ENCODE measurements at regions not wholly inside any gene's neighbourhood (a gene's known extent, or its start where the extent isn't known, plus 50 kb on each side); places are given as distances from the start of the nearest gene placed in this dataset.
A peak's percentile ranks its signal among the peaks of the same experiment; 100 is the strongest.
"Not testable (repeated sequence)": the region's sequence is repeated elsewhere in the genome, so short reads cannot be mapped to it uniquely, and the experiment has no call there.

DNA sequence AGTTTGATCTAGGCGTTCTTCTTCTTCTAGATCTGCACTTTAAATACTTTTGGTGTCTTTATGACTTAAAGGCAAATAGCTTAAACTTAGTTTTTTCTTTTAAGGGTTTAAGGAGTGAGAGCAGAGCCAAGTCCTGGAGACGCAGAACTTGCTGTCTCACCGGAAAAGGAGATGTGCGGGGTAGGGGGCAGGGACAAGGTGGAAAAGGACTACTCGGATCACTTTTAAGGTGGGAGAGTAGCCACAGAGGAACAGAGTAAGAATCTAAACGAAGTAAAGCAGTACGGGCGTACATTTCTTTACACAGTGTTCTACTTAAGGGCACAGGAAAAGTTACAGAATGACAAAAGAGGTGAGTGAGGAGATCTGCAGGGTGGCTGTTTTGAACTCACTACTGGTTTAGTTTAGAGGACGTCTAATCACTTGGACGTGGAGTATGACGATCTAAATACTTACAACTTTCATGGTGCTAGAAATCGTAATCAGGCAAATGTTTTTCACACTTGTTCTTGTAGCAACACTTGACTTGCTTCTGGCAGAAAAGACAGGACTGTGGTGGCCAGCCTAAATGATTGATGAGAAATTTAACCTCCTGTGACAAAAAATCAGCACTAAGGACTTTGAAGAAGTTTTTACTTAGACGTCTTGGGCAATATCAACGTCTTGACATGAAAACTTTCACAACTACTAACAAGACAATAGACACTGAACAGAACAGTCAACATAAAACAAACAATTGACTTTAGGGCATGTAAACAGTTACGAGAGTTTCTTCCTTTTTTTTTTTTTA, 127.0 kb downstream of the ART5 start:
- DNase-seq (ENCODE audit: low read depth, low spot score), result not testable (repeated sequence)

DNA sequence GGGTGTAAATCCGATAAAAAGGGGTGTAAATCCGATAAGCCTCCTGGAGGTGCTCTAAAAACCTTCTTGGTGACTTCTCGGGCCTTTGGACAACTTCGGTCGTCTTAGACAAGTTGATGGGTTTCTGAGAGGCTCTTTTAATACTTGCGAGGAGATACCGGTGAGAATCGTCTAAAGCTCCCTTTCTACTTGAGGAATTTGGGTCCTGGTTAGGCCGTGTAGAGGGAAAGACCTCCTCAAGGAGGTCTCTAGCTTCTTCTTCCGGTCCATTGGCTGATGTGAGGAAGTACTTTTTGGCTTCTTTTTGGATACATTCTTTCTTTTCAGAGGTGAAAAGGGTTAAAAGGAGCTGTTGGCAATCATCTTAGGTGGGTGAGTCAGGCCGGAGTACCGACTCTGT, 128.5 kb downstream of the ART5 start:
- not testable (repeated sequence) for DNase-seq (ENCODE audit: low read depth, low spot score)

DNA sequence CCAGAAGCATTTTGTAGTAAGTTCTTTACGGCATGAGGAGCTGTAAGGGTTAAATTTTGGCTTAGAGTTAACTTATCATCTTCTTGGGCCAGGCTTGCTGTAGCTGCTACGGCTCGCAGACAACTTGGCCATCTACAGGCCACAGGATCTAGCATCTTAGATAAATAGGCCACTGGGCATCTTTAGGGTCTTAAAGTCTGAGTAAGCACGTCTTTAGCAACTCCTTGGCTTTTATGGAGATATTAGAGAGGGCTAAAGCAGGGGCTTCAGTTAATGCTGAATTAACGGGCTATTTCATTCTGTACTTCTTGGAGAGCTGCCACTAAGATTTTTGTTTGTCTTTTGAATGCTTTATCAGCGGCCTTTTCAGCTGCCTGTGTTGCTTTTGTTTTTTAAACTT, 129.0 kb downstream of the ART5 start:
- DNase-seq (ENCODE audit: low read depth, low spot score), result not testable (repeated sequence)

DNA sequence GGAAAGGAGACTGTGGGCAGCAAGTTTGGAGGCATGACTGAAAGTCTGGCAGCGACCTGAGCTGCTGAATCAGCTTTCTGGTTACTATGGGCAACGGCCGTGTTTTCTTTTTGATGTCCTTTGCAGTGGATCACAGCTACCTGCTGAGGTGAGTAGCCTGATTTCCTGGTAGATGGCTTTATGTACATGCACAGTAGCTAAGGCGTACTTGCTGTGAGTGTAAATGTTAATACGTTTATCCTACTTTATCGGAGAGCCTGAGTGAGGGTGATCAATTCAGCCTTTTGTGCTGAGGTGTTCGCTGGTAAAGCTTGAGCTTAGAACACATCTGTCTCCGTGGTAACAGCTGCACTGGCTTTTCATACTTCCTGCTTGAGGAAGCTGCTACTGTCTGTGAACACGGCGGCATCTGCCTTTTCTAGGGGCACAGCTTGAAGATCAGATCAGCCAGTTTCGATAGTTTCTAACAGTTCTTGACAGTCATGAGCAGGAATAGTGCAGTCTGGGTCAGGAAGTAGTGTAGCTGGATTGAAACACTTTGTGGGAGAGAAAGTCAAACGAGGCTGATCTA, 129.6 kb downstream of the ART5 start:
- not testable (repeated sequence) for DNase-seq (ENCODE audit: low read depth, low spot score)

DNA sequence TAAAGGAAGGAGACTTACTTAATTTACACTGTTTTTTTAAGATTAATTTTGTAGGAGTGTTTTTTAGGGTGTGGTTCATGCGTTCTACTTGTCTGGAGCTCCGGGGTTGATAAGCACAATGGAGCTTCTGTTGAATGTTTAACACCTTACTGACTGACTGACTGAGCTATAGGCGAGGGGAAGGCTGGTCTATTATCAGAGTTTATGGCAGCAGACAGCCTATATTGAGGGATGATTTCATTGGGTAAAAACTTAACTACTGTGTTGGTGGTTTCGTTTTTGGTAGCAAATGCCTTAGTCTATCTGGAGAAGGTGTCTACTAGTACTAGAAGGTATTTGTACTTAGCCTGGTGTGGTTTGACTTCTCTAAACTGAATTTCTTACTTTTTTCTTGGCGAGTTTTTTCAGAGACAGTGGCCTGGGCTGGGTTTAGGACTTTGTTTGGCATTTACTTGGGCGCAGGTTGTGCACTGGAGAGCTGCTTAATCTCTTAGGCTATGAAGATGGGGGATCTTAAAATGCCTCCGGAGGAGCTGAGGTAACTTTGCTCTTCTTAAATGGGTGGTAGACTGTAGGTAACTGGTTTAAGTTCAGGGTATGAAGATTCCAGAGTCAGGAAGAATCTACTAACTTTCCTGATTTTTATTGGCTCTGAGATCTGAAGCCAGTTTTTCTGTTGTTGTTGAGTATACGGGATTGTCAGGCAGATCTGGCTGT, 130.2 kb downstream of the ART5 start:
- DNase-seq (ENCODE audit: low read depth, low spot score), result not testable (repeated sequence)

DNA sequence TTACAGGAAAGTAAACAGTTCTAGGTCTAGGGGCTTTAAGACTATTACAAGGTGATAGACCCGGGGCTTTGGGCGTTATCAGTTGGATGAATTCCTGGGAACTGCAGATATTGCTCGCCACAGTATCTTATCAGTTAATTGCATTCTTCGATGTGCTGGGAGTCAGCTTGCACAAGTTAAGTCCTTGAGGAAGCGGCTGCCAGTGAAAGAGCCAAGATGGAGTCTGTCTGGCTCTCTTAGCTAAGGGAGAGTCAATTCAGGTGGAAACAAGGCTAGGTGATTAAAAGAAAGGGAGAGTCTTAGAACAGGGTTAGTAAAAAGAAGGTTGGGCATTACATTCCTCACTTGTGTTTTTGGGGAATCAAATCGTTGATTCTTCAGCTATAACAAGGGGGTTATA, 130.6 kb upstream of the ZNF195 start:
- DNase-seq (ENCODE audit: low read depth, low spot score), result not testable (repeated sequence)

DNA sequence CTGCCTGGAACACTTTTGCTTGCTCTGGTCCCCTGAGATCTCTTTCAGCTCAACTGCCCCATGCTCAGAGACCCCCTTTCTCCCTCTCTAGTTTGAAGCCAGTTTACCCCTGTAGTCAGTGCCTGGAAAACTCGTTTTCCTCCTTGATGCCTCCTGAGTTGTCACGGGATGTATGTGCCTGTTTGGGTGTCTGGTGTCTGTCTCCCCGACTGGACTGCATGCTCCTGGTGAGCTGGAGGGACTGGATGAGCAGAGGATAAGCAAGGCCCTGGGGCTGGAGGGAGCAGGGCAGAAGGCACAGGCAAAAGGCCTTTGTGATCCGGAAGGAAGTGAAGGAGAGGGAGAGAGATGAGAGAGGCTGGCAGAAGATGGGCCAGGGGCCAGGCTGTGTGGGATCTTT, 120.3 kb upstream of the ZNF195 start:
- DNase-seq (ENCODE audit: low read depth, low spot score), result not testable (repeated sequence)

DNA sequence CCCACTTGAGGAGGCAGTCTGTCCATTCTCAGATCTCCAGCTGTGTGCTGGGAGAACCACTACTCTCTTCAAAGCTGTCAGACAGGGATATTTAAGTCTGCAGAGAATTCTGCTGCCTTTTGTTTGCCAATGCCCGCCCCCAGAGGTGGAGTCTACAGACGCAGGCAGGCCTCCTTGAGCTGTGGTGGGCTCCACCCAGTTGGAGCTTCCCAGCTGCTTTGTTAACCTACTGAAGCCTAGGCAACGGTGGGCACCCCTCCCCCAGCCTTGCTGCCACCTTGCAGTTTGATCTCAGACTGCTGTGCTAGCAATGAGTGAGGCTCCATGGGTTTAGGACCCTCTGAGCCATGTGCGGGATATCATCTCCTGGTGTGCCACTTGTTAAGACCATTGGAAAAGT, 119.4 kb upstream of the ZNF195 start:
- not testable (repeated sequence) for DNase-seq (ENCODE audit: low read depth, low spot score)

DNA sequence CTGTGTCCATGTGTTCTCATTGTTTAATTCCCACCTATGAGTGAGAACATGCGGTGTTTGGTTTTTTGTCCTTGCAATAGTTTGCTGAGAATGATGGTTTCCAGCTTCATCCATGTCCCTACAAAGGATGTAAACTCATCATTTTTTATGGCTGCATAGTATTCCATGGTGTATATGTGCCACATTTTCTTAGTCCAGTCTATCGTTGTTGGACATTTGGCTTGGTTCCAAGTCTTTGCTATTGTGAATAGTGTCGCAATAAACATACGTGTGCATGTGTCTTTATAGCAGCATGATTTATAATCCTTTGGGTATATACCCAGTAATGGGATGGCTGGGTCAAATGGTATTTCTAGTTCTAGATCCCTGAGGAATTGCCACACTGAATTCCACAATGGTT, 114.2 kb upstream of the ZNF195 start:
- DNase-seq (ENCODE audit: low read depth, low spot score), result not testable (repeated sequence)

DNA sequence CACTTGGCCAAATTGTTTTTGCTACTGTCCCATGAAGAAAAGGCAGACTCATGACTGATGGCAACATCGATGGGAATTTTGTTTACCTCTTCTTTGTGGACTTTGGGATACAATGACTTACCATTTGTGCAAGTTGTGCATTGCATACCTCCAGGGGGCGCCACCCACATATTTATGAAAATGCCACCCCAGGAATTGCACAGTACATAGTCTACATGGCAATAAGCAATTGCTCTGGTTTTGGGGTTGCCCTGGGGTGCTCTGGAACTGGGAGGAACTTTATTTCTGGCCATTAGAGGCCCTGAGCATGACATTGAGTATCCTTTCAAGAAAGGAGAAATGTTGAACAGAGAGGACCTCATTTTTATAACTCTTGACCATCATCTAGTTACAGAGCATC, 109.1 kb upstream of the ZNF195 start:
- not testable (repeated sequence) for DNase-seq (ENCODE audit: low read depth, low spot score)

DNA sequence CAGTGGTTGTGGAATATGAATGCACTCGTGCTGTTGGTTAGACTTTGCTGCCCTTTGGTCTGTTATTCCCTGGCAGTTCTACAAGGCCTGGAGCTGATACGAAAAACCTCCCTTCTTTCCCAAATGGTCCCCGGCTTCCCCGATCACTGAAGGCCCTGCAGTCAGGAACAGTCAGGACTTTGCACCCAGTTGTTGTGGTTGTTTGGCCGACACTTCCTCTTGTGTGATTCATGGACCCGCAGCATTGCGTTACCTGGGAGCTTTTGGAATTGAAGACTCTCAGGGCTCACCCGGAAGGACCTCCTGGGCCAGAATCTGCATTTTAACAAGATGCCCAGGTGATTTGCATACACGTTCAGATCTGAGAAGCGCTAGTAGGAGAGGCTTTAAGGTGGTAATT, 106.8 kb upstream of the ZNF195 start:
- DNase-seq (ENCODE audit: low read depth, low spot score), result peak; percentile 25

DNA sequence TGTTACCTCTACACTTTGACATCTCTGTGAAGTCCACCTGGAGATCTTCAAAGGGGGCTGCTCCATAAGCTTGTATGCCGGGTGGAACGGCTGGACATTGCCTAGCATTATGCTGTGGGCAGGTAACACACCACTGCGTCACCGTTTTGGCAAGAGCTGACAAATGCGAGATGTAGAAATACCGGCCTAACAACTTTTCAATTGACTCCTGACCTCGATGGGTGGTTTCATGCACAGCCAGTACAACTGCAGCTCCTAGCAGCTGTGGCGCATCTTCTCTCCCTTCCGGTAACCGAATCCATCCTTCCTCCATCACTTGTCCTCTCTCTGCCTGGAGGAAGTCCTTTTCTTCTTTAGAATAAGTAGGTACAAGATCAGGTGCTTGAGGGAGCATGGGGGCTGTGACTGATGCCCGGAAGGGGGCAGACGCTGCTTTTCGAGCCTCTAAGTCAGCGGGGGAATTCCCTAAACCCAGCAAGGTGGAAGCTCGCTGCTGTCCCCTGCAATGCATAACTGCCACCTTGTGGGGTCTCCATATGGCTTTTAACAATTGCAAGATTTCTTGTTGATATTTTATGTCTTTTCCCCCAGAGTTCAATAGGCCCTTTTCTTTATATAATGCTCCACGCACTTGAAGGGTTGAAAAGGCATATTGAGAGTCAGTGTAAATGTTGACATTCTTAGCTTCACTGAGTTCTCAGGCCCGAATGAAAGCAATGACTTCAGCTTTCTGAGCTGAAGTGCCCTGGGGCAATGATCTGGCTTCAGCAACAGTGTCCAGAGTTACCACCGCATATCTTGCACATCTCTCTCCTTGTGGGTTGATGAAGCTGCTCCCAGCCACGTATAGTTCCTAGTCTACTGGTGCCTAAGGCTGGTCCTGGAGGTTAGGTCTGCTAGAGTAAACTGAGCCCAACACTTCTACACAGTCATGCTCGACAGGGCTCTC, 98.3 kb upstream of the ZNF195 start:
- not testable (repeated sequence) for DNase-seq (ENCODE audit: low read depth, low spot score)

DNA sequence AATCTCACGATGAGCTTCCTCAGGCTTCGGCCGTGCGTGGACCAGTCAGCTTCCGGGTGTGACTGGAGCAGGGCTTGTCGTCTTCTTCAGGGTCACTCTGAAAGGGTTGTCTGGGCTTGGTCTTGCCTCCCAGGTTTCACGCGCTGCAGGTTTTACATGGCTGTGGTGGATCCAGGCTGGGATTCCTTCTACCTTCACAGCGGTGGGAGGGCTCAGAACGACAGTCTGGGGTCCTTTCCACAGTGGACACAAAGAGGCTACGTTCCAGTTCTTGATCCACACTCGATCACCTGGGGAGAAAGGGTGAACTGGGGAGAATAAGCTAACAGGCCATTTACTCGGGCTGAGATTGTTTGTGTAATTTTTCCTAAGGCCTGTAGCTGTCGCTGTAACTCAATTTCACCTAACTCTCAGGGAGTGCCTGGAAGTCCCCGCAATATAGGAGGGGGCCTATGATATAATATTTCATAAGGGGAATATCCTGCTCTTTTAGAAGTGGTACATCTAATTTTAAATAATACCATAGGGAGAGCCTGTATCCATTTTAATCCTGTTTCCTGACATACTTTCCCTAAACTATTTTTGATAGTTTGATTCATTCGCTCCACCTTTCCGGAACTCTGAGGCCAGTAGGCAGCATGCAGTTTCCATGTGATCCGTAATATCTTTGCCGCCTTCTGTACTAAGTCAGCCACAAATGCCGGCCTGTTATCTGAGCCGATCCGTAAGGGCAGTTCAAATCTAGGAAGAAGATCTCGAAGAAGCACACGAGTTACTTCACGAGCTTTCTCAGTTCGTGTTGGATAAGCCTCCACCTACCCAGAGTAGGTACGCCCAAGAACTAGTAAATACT, 97.4 kb upstream of the ZNF195 start:
- DNase-seq (ENCODE audit: low read depth, low spot score), result not testable (repeated sequence)

DNA sequence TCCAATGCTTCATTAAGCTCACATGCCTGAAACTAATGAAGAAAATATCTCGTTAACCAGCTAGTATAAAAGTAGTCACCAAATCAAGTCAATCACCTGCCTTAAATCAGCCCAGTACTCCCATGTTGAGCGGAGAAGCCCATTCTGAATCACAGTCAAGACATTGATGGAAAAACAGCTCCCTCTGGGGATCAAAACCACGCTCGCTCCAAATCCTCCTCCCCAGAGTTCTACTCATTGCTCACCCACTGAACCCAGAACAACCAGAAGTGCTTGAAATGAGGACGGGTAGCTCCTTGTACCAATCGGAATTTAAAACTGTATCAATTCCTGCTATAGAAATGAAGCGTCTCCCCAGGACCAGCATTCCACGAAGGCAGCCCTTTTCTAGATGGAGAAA, 90.0 kb upstream of the ZNF195 start:
- peak; percentile 28 for DNase-seq (ENCODE audit: low read depth, low spot score)

DNA sequence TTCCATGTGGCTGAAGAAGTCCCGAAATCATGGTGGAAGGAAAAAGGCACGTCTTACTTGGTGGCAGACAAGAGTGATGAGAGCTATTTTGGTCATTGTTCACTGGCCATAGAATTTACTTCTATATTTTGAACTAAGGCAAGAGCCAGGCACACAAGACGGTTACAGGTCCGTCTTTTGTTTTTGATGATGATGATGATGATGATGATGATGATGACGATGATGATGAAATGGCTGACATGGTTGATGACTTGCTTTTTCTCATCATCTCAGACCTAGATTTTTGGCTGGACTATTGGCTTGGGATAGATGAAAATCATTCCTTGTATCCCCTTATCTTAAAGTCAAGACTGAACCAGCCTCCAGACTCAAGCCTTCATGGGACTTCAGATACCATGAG, 88.7 kb upstream of the ZNF195 start:
- not testable (repeated sequence) for DNase-seq (ENCODE audit: low read depth, low spot score)

DNA sequence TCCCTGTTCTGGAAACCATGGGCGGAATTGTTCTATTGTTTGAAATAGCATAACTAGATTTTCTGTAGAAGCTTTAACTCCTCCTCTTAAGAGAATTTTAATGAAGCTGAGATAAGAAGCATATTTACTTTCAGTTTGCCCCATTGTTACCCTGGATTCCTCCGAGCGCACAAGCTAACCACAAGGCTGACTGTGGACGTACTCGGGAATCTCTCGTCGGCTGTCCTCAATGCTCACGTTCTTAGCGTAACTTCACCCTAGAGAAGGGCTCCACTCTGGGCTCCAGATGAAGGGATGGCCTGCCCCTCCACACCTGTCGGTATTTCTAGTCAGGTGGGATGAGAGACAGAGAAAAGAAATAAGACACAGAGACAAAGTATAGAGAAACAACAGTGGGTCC, 76.7 kb upstream of the ZNF195 start:
- not testable (repeated sequence) for DNase-seq (ENCODE audit: low read depth, low spot score)

DNA sequence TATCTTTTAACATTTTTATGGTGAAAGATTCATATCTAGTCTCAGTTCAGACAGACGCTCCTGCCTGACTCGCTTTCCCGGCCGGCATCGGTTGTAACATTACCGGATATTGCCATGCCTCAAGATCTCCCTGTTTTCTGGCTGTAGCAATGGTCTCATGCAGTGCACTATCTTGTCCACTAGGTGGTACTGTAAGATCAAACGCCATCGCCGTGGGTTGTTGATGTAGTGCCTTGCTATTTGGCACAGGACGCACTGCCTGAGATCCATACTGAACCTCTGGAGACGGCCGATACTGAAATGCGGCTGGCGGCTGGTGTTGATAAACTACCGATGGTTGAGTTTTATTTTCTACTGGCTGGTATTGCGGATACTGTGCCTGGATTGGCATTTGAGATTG, 75.9 kb upstream of the ZNF195 start:
- DNase-seq (ENCODE audit: low read depth, low spot score), result peak; percentile 35

DNA sequence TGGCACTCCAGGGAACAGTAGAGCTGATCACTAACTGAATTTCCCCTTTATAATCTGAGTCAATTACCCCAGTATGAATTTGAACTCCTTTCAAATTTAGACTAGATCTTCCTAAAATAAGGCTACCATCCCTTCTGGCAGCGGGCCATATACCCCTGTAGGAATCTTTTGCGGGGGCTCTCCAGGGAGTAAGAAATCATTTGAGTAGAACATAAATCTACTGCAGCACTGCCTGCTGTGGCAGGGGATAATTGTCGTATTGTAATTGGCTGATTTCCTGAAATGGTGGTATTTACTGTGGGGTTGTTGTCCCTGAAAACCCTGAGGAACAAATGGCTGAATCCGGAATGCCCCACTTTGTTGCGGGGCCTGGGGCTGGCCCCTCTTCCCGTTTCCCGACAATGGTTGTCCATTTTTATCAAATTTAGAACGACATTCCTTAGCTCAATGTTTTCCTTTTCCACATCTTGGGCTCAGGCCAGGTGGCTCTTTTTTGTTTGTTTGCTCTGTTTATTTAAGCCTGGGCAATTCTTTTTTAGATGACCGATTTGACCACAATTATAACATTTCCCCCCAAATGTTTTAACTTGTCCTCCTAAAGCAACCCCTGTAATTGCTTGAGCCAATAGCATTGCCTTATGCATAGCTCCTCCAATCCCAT, 74.8 kb upstream of the ZNF195 start:
- not testable (repeated sequence) for DNase-seq (ENCODE audit: low read depth, low spot score)

DNA sequence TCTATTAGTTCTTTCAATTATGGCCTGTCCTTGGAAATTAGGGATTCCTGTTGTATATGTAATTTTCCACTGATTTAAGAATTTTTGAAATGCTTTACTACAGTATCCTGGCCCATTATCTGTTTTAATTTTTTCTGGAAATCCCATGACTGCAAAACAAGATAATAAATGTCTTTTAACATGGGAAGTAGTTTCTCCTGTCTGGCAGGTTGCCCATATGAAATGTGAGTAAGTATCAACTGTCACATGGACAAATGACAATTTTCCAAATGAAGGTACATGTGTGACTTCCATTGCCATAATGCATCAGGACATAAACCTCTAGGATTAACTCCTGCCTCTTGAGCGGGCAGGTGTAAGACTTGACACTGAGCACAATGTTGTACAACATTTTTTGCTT, 71.9 kb upstream of the ZNF195 start:
- DNase-seq (ENCODE audit: low read depth, low spot score), result not testable (repeated sequence)

DNA sequence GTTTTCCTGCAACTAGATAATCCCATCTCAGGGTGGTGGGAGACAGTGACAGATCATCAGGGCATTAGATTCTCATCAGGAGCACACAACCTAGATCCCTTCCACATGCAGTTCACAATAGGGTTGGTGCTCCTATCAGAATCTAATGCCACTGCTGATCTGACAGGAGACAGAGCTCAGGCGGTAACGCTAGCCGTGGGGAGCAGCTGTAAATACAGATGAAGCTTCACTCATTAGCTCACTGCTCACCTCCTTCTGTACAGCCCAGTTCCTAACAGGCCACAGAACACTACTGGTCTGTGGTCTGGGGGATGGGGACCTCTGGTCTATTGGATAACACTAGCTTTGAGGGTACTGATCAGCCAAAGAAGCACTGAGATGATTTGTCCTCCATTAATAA, 66.6 kb upstream of the ZNF195 start:
- DNase-seq (ENCODE audit: low read depth, low spot score), result not testable (repeated sequence)

All from iPS DF 19.7 (cell line).